Sigmoid colon (tissue), 4 donors: ENCODE measurements at regions not wholly inside any gene's neighbourhood (a gene's known extent, or its start where the extent isn't known, plus 50 kb on each side); places are given as distances from the start of the nearest gene placed in this dataset.

Experiments used
- CTCF ChIP-seq, 4 experiments: fragments of 450-650 bp in 3 of 4; fragments of 200-600 bp in 1 of 4; IDR thresholded peaks; one replicate each; pipeline ENCODE4 v1.5.1; 2016 to 2019; ENCODE audit warnings: antibody characterized with exemption in 4 of 4, mild to moderate bottlenecking in 3 of 4, moderate library complexity in 2 of 4
- POLR2A ChIP-seq, 2 donors: fragments of 450-650 bp; IDR thresholded peaks; one replicate each; pipeline ENCODE4 v1.6.1; 2016; ENCODE audit warnings: antibody characterized with exemption in 2 of 2, mild to moderate bottlenecking in 2 of 2, moderate library complexity in 2 of 2
- POLR2AphosphoS5 ChIP-seq, 4 donors: sonication (generic); formaldehyde crosslinking; IDR thresholded peaks; one replicate each; pipeline ENCODE4 v1.6.1; 2017; ENCODE audit warnings: antibody characterized with exemption in 4 of 4

DNA sequence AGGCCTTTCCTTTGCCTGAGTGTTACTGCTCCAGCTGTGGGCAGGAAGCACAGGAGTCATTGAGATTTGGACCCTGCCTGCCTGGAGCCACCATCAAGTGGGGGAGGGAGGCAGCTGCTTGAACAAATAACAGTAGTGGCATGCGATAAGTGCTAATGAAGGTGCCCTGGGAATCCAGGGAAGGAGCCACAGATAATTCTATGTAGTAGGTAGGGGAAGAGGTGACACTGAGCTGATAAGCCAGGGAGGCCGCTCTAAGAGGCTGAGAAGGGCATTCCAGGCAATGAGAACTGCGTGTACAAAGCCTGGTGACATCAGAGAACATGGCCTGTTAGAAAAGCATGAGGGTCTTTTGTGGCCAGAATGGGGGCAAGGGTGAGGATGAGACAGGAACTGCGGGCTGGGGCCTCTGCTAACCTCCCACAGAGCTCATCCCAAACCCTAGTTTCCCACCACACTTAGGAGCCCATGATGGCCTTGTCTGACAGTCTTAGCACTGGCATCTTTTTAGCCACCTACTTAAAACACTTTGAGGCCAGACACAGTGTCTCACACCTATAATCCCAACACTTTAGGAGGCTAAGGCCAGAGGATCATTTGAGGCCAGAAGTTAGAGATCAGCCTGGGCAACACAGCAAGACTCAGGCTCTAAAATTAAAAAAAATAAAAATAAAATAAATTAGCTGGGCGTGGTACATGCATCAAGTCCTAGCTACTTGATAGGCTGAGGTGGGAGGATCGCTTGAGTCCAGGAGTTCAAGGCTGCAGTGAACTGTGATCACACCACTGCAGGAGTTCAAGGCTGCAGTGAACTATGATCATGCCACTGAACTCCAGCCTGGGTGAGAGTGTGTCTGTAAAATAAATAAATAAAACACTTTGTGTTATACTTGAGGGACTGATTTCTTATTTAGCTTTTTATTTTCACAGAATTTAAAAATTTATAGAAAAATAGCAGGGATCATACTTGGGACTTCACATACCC is 58.9 kb downstream of the TET3 start:
- TF ChIP-seq CTCF (IDR thresholded peaks at IDR 0.05) (no peak), POLR2AphosphoS5 (IDR thresholded peaks at IDR 0.05) (no peak), POLR2A (IDR thresholded peaks at IDR 0.05) (no peak)
